ENCODE measurements at regions not wholly inside any gene's neighbourhood (a gene's known extent, or its start where the extent isn't known, plus 50 kb on each side); places are given as distances from the start of the nearest gene placed in this dataset.

DNA sequence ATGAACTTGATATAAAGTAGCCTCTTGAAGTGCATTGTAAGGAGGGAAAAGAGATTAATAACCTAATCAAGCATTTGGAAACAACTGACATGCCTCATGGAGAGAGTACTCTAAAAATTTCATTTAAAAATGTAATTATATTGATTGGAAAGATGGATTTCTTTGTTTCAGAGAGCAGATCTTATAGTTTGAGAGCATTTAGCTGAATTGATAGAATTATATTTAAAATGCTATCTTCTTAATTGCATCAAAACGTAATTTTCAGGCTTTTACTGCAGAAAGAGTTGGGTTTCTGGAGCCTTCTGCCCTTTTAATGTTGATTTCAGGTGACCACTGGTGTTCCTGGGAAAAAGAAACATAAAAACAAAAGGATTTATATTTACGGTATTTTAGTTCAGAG is 130.6 kb downstream of the EDN3 start:
- TF ChIP-seq, protein P1, sequence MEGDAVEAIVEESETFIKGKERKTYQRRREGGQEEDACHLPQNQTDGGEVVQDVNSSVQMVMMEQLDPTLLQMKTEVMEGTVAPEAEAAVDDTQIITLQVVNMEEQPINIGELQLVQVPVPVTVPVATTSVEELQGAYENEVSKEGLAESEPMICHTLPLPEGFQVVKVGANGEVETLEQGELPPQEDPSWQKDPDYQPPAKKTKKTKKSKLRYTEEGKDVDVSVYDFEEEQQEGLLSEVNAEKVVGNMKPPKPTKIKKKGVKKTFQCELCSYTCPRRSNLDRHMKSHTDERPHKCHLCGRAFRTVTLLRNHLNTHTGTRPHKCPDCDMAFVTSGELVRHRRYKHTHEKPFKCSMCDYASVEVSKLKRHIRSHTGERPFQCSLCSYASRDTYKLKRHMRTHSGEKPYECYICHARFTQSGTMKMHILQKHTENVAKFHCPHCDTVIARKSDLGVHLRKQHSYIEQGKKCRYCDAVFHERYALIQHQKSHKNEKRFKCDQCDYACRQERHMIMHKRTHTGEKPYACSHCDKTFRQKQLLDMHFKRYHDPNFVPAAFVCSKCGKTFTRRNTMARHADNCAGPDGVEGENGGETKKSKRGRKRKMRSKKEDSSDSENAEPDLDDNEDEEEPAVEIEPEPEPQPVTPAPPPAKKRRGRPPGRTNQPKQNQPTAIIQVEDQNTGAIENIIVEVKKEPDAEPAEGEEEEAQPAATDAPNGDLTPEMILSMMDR (conservative IDR thresholded peaks at IDR 0.05 in 1 of 2, IDR thresholded peaks at IDR 0.05 in 1 of 2; ENCODE audit: low read depth in 1 of 2, low read length in 2 of 2): no peak
- no peak for TF ChIP-seq EZH2 (IDR thresholded peaks at IDR 0.05; ENCODE audit: low read length, missing control alignments)

Data from fibroblast of lung (primary cell).